ENCODE measurements at regions not wholly inside any gene's neighbourhood (a gene's known extent, or its start where the extent isn't known, plus 50 kb on each side); places are given as distances from the start of the nearest gene placed in this dataset.

DNA sequence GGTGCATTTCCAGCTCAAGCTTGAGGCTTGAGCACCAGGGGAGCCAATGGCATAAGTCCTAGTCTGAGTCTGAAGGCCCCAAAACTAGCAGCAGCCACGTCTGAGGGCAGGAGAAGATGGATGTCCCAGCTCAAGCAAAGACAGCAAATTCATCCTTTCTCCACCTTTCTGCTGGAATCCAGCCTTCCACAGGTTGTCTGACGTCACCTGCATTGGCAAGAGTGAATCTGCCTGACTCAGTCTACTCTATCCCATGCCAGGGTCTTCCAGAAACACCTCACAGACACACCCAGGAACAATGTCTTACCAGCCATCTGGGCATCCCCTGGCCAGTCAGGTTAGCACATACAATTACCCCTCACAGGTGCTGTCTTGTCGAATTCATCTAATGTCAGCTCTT, 76.2 kb upstream of the SOX11 start:
- CTCF ChIA-PET = no interaction called here
- H3K27me3 Mint-ChIP-seq (ENCODE audit: insufficient read depth, unreplicated experiment) = no peaks in the 10 kb centered on the region

DNA sequence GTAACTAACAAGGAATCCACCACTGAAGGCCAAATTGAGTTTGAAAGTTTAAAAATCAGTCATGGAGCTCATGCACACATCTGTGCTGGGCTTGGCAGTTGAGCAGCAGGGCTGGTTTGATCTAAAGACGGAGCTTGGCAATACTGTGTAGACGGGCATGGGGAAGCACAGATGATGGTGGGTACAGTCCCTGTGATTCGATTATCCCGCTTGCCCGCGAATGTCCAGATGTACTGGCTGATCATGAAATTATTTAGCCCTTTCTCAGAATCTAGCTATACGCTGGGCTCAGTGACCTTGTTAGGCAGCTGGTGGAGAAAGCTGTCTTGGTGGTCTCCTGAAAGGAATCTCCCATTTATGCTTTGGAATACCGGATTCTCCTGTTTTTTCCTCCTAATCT, 74.8 kb upstream of the SOX11 start:
- no peak for DNase-seq (ENCODE audit: unreplicated experiment)
- Mint-ChIP-seq H3K4me3 (ENCODE audit: unreplicated experiment) (no peak overlapping the region), H3K27me3 (ENCODE audit: insufficient read depth, unreplicated experiment) (no peaks in the 10 kb centered on the region), H3K36me3 (ENCODE audit: insufficient read depth, unreplicated experiment) (no peaks in the 10 kb centered on the region), H3K4me1 (ENCODE audit: insufficient read depth, unreplicated experiment) (no peaks in the 10 kb centered on the region), H3K9me3 (ENCODE audit: unreplicated experiment) (no peaks in the 10 kb centered on the region), H3K27ac (ENCODE audit: low read depth, unreplicated experiment) (no peak overlapping the region)
- no TSS peak for BruUV-seq (replicated peaks)
- TF ChIP-seq, protein P1, sequence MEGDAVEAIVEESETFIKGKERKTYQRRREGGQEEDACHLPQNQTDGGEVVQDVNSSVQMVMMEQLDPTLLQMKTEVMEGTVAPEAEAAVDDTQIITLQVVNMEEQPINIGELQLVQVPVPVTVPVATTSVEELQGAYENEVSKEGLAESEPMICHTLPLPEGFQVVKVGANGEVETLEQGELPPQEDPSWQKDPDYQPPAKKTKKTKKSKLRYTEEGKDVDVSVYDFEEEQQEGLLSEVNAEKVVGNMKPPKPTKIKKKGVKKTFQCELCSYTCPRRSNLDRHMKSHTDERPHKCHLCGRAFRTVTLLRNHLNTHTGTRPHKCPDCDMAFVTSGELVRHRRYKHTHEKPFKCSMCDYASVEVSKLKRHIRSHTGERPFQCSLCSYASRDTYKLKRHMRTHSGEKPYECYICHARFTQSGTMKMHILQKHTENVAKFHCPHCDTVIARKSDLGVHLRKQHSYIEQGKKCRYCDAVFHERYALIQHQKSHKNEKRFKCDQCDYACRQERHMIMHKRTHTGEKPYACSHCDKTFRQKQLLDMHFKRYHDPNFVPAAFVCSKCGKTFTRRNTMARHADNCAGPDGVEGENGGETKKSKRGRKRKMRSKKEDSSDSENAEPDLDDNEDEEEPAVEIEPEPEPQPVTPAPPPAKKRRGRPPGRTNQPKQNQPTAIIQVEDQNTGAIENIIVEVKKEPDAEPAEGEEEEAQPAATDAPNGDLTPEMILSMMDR (IDR thresholded peaks at IDR 0.05; ENCODE audit: unreplicated experiment) = no peak
- intact Hi-C loops (cut with micrococcal nuclease) = no loop called here
- ChIA-PET CTCF (interaction anchor here (1.1 kb wide), 1 partner anchor 1156 kb away, joined by 3 read pairs; no protein-coding TSS in a partner anchor), POLR2A (no interaction called here)

More for the DNA sequence above, 76.2 kb upstream of the SOX11 start:
- Mint-ChIP-seq H3K4me3 (ENCODE audit: unreplicated experiment) (no peak overlapping the region), H3K27ac (ENCODE audit: low read depth, unreplicated experiment) (no peak overlapping the region), H3K9me3 (ENCODE audit: unreplicated experiment) (peaks cover 6% of the 10 kb centered on the region), H3K36me3 (ENCODE audit: insufficient read depth, unreplicated experiment) (no peaks in the 10 kb centered on the region), H3K4me1 (ENCODE audit: insufficient read depth, unreplicated experiment) (no peaks in the 10 kb centered on the region)
- BruUV-seq (replicated peaks) = no TSS peak
- POLR2A ChIA-PET = no interaction called here
- DNase-seq (ENCODE audit: unreplicated experiment) = no peak
- intact Hi-C loops (cut with micrococcal nuclease) = no loop called here
- TF ChIP-seq, protein P1 (IDR thresholded peaks at IDR 0.05; ENCODE audit: unreplicated experiment) = no peak

DNA sequence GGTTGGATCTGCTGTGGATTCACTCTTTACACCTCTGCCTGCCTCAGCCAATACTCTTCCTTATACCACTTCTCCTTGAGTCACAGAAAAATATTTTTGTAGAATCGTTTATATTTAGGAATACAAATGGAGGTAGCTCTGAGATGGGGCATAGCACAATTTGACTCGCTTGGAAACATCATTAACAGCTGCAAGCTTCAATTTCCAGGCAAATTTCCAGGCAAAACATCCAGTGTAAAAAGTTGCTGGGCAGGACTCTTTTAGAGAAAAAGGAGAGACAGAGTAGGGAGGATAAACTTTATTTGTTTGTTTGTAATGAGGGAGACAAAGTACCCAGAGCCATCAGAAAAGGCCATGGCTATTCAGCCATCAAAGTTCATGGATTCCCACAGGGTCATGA, 74.4 kb upstream of the SOX11 start:
- intact Hi-C loops (cut with micrococcal nuclease) = no loop called here
- CTCF ChIA-PET = interaction anchor here (0.6 kb wide), 1 partner anchor 62 kb away, joined by 3 read pairs; no protein-coding TSS in a partner anchor
- BruUV-seq (replicated peaks) = no TSS peak

DNA sequence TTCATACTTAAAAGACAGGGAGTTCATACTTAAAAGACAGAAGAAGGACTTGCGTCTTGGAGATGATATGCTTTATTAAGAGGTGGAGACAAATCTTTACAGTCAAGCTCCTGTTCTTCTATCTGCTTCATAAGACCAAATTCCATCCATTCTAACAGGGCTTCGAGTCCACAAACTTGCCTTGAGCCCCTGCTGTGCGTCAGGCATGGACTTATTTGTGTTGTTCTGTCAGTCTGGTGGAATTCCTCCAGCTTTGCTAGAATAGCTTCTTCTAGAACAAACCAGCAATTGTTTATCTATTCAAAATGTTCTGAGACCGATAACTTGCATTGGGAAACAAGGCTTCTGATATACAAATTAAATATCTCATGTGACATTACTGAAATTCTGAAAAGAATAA, 73.9 kb upstream of the SOX11 start:
- TF ChIP-seq, protein P1 (IDR thresholded peaks at IDR 0.05; ENCODE audit: unreplicated experiment) = no peak
- Mint-ChIP-seq H3K4me1 (ENCODE audit: insufficient read depth, unreplicated experiment) (no peaks in the 10 kb centered on the region), H3K9me3 (ENCODE audit: unreplicated experiment) (no peaks in the 10 kb centered on the region), H3K36me3 (ENCODE audit: insufficient read depth, unreplicated experiment) (no peaks in the 10 kb centered on the region), H3K27ac (ENCODE audit: low read depth, unreplicated experiment) (no peak overlapping the region), H3K4me3 (ENCODE audit: unreplicated experiment) (no peak overlapping the region), H3K27me3 (ENCODE audit: insufficient read depth, unreplicated experiment) (no peaks in the 10 kb centered on the region)
- DNase-seq (ENCODE audit: unreplicated experiment) = no peak
- ChIA-PET POLR2A (no interaction called here), CTCF (interaction anchor here (0.6 kb wide), 1 partner anchor 61 kb away, joined by 3 read pairs; no protein-coding TSS in a partner anchor)
- intact Hi-C loops (cut with micrococcal nuclease) = no loop called here
- no TSS peak for BruUV-seq (replicated peaks)

More for the DNA sequence above, 74.4 kb upstream of the SOX11 start:
- TF ChIP-seq, protein P1 (IDR thresholded peaks at IDR 0.05; ENCODE audit: unreplicated experiment) = no peak
- Mint-ChIP-seq H3K9me3 (ENCODE audit: unreplicated experiment) (no peaks in the 10 kb centered on the region), H3K27me3 (ENCODE audit: insufficient read depth, unreplicated experiment) (no peaks in the 10 kb centered on the region), H3K27ac (ENCODE audit: low read depth, unreplicated experiment) (no peak overlapping the region), H3K4me1 (ENCODE audit: insufficient read depth, unreplicated experiment) (no peaks in the 10 kb centered on the region), H3K36me3 (ENCODE audit: insufficient read depth, unreplicated experiment) (no peaks in the 10 kb centered on the region), H3K4me3 (ENCODE audit: unreplicated experiment) (no peak overlapping the region)
- POLR2A ChIA-PET = no interaction called here
- DNase-seq (ENCODE audit: unreplicated experiment) = no peak
